K562 (cell line): ENCODE measurements at regions not wholly inside any gene's neighbourhood (a gene's known extent, or its start where the extent isn't known, plus 50 kb on each side); places are given as distances from the start of the nearest gene placed in this dataset.

Experiments
- ATAC-seq: fragments of 200-7000 bp; cut with Tn5 transposase; 3 replicates; pipeline ENCODE4 v1.9.1; 2020; ENCODE audit warnings: moderate library complexity
- BruUV-seq: library from RNA; stranded (reverse); fragments of 400-500 nt; replicated peaks from 2 replicates; lab custom pipeline; 2021; lab: Mats Ljungman, UMichigan
- CTCF ChIA-PET: fragments of 300-600 bp; formaldehyde crosslinking; extraction: SDS; loops from one replicate; lab custom pipeline; 2021; ENCODE audit warnings: low intra/inter-chr PET ratio; lab: Yijun Ruan, JAX
- POLR2A ChIA-PET: fragments of 300-600, 350-650 bp; sonication (Branson Sonifier 250); formaldehyde crosslinking; extraction: SDS; loops from one replicate; lab custom pipeline; 2021; ENCODE audit warnings: antibody characterized with exemption, inconsistent platforms; lab: Yijun Ruan, JAX
- DNase-seq, 4 experiments: peaks; one replicate each; pipeline versions ENCODE4 v3.0.0 to v3.0.0-alpha.2; 2011 to 2018; ENCODE audit warnings: low spot score in 3 of 4, mixed read lengths in 3 of 4; ENCODE audit errors: extremely low read depth in 1 of 4
- FAIRE-seq: peaks from 2 replicates; lab custom pipeline; 2011; peaks lifted over from hg19 to GRCh38; lab: Jason Lieb, UNC
- H2AFZ ChIP-seq: 2 replicates; pipeline ENCODE4 v1.6.0; 2011; ENCODE audit warnings: low read depth, low read length, control low read depth, inconsistent platforms
- H3K27ac ChIP-seq: fragments of 200-600 bp; 3 replicates; pipeline ENCODE4 v1.8.0; 2011; ENCODE audit warnings: low read depth, mild to moderate bottlenecking, control low read depth, inconsistent platforms, low read length, moderate library complexity, mixed read lengths; ENCODE audit errors: extremely low read depth
- H3K27me3 ChIP-seq, 2 experiments: fragments of 300-600 bp in 1 of 2; 2 replicates in 1 of 2; 3 replicates in 1 of 2; pipeline versions ENCODE4 v1.6.0 to v1.8.0; 2011; ENCODE audit warnings: inconsistent platforms in 2 of 2, low read length in 2 of 2, mild to moderate bottlenecking in 1 of 2, mixed read lengths in 1 of 2, moderate library complexity in 1 of 2; ENCODE audit not compliant: control insufficient read depth in 2 of 2, insufficient read depth in 2 of 2
- H3K36me3 ChIP-seq: fragments of 300-600 bp; 3 replicates; pipeline ENCODE4 v1.8.0; 2011; ENCODE audit warnings: mild to moderate bottlenecking, low read length, inconsistent platforms; ENCODE audit not compliant: control insufficient read depth, insufficient read depth
- H3K4me1 ChIP-seq, 2 experiments: fragments of 200-600 bp in 1 of 2; replicated peaks in 1 of 2; 2 replicates in 1 of 2; 3 replicates in 1 of 2; pipeline versions ENCODE4 v1.5.1 to v1.8.0; 2011; ENCODE audit warnings: inconsistent platforms in 2 of 2, low read length in 2 of 2, mild to moderate bottlenecking in 1 of 2, mixed read lengths in 1 of 2, moderate library complexity in 1 of 2; ENCODE audit not compliant: control insufficient read depth in 2 of 2, insufficient read depth in 2 of 2
- H3K4me2 ChIP-seq: 2 replicates; pipeline ENCODE4 v1.6.1; 2011; ENCODE audit warnings: low read length, control low read depth, inconsistent platforms, mixed read lengths; ENCODE audit not compliant: insufficient read depth
- H3K4me3 ChIP-seq: fragments of 200-600 bp; sonication (generic), shearing (Covaris generic); 2 replicates; pipeline ENCODE4 v1.5.1; 2016; ENCODE audit warnings: control low read depth, inconsistent platforms
- H3K79me2 ChIP-seq: fragments of 200-600 bp; 3 replicates; pipeline ENCODE4 v1.8.0; 2011; ENCODE audit warnings: low read length, inconsistent platforms; ENCODE audit not compliant: control insufficient read depth, insufficient read depth
- H3K9ac ChIP-seq, 2 experiments: 2 replicates each; pipeline versions ENCODE4 v1.6.0 to v1.6.1; 2011; ENCODE audit warnings: low read depth in 2 of 2, low read length in 2 of 2, control low read depth in 1 of 2, inconsistent platforms in 1 of 2, mild to moderate bottlenecking in 1 of 2, mixed read lengths in 1 of 2; ENCODE audit not compliant: insufficient read depth in 1 of 2
- H3K9me1 ChIP-seq: one replicate; pipeline ENCODE4 v1.6.0; 2011; ENCODE audit warnings: inconsistent platforms, mild to moderate bottlenecking, low read length, moderate library complexity; ENCODE audit not compliant: control insufficient read depth, insufficient read depth
- H3K9me3 ChIP-seq: replicated peaks from 2 replicates; pipeline ENCODE4 v1.5.1; 2011; ENCODE audit warnings: low read depth, low read length, inconsistent platforms; ENCODE audit not compliant: control insufficient read depth, insufficient read depth
- H4K20me1 ChIP-seq: replicated peaks from 2 replicates; pipeline ENCODE4 v1.6.1; 2011; ENCODE audit warnings: low read length, inconsistent platforms, mixed read lengths; ENCODE audit not compliant: control insufficient read depth, insufficient read depth
- CHD4 ChIP-seq: fragments of 200-600 bp; sonication (generic); IDR thresholded peaks from 3 replicates; pipeline ENCODE4 v1.6.1; 2012; ENCODE audit warnings: low read depth, mild to moderate bottlenecking, mixed read lengths, low read length, inconsistent platforms; ENCODE audit not compliant: insufficient read depth, insufficient replicate concordance, poor library complexity, severe bottlenecking
- FOXA1 ChIP-seq: fragments of 450-650 bp; IDR thresholded peaks from 2 replicates; pipeline ENCODE4 v1.6.1; 2016; ENCODE audit warnings: mild to moderate bottlenecking, borderline replicate concordance
- MAX ChIP-seq: sonication (generic); formaldehyde crosslinking; IDR thresholded peaks from 2 replicates; pipeline ENCODE4 v1.9.0; 2022; ENCODE audit warnings: mild to moderate bottlenecking, missing genetic modification reagents
- SUPT5H ChIP-seq: fragments of 450-650 bp; IDR thresholded peaks from 2 replicates; pipeline ENCODE4 v1.6.1; 2016
- XRCC5 ChIP-seq: fragments of 200-400 bp; formaldehyde crosslinking; IDR thresholded peaks from 2 replicates; pipeline ENCODE4 v1.6.1; 2017; ENCODE audit warnings: low read depth, mild to moderate bottlenecking, low read length
- WGBS: fragments of 100-300 bp; shearing (Covaris generic); methylation state at CpG from one replicate; pipeline ENCODE4 v1.1.6; 2016; ENCODE audit warnings: low coverage, mixed read lengths; ENCODE audit not compliant: insufficient coverage; ENCODE audit errors: missing lambda C conversion rate; 5-methylcytosine and 5-hydroxymethylcytosine counted together
- in situ Hi-C: fragments of 300-500 bp; cut with MboI; formaldehyde crosslinking; loops from 4 replicates; pipeline ENCODE4 v1.15.0; 2018; ENCODE audit warnings: inconsistent platforms, mixed read lengths
- intact Hi-C: fragments of 100-400 bp; cut with micrococcal nuclease; formaldehyde crosslinking; loops from 2 replicates; pipeline ENCODE4 v1.14.2; 2022
- TF ChIP-seq, protein P1 (sequence below): sonication (generic); formaldehyde crosslinking; IDR thresholded peaks from 2 replicates; pipeline ENCODE4 v1.8.0; 2022; ENCODE audit warnings: mild to moderate bottlenecking, low read depth, missing genetic modification reagents

DNA sequence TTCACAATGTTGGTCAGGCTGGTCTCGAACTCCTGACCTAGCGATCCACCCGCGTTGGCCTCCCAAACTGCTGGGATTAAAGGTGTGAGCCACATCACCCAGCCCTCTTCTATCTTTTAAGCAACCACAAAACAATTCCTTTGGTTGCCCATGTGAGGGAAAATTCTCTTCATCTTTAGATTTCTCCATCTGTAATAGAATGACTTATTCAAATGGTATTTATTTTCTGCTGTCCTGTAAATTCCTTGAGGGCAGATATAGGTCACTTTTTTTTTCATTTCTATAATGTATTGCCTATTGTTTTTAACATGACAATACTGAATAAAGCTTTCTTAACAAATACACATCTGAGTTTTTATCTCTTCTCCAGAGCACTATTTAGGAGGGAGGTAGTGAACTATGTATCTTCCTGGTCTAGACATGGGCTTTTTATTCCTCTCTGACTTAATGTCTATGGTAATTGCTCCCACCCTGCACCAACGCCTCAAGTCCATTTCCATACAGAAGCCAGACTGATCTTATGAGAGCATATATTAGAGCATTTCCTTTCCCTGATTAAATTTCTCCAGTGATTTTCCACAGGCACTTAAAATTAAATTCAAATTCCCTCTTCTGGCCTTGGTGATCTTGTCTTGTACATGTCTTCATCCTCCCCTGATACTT is 595.6 kb downstream of the CAAP1 start:
- Histone ChIP-seq H3K79me2 (no peaks in the 10 kb centered on the region), H3K9me3 (no peaks in the 10 kb centered on the region), H3K4me3 (no peak overlapping the region), H3K27ac (no peak overlapping the region), H4K20me1 (no peaks in the 10 kb centered on the region), H3K9ac (no peak overlapping the region), H2AFZ (no peak overlapping the region), H3K4me2 (no peak overlapping the region), H3K36me3 (no peaks in the 10 kb centered on the region), H3K27me3 (no peaks in the 10 kb centered on the region), H3K9me1 (no peaks in the 10 kb centered on the region), H3K4me1 (no peaks in the 10 kb centered on the region)
- ATAC-seq (no peak), FAIRE-seq (no peak), DNase-seq (no peak)
- BruUV-seq: no TSS peak
- CTCF ChIA-PET: no interaction called here
- TF ChIP-seq, protein P1, sequence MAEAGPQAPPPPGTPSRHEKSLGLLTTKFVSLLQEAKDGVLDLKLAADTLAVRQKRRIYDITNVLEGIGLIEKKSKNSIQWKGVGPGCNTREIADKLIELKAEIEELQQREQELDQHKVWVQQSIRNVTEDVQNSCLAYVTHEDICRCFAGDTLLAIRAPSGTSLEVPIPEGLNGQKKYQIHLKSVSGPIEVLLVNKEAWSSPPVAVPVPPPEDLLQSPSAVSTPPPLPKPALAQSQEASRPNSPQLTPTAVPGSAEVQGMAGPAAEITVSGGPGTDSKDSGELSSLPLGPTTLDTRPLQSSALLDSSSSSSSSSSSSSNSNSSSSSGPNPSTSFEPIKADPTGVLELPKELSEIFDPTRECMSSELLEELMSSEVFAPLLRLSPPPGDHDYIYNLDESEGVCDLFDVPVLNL: no peak
- no peak for TF ChIP-seq FOXA1
- no peak for TF ChIP-seq XRCC5
- TF ChIP-seq SUPT5H: no peak
- TF ChIP-seq MAX: no peak
- no peak for TF ChIP-seq CHD4
- intact Hi-C loops (no loop called here), in situ Hi-C loops (no loop called here)
- POLR2A ChIA-PET: no interaction called here
- no CpG with 5 or more reads among the region's 5 CpGs for WGBS
